Smooth muscle cell (in vitro differentiated cells): ENCODE measurements at regions not wholly inside any gene's neighbourhood (a gene's known extent, or its start where the extent isn't known, plus 50 kb on each side); places are given as distances from the start of the nearest gene placed in this dataset.

Source experiments
- DNase-seq: peaks from one replicate; lab custom pipeline; 2025; ENCODE audit not compliant: unreplicated experiment; lab: John Stamatoyannopoulos, UW
- H2AFZ ChIP-seq: fragments of 200-600 bp; sonication (generic); 2 replicates; pipeline ENCODE4 v1.6.0; 2016; ENCODE audit warnings: antibody characterized with exemption, low read depth, mild to moderate bottlenecking
- H3F3A ChIP-seq: fragments of 200-600 bp; sonication (generic); 2 replicates; pipeline ENCODE4 v1.6.0; 2017; ENCODE audit warnings: antibody characterized with exemption, low read depth
- H3K27ac ChIP-seq: fragments of 200-600 bp; sonication (generic); 2 replicates; pipeline ENCODE4 v1.5.1; 2016; ENCODE audit warnings: low read depth, mild to moderate bottlenecking
- H3K27me3 ChIP-seq: fragments of 200-600 bp; sonication (generic); 2 replicates; pipeline ENCODE4 v1.6.1; 2016; ENCODE audit warnings: low read depth, mild to moderate bottlenecking
- H3K36me3 ChIP-seq: fragments of 200-600 bp; sonication (generic); 2 replicates; pipeline ENCODE4 v1.5.1; 2016; ENCODE audit warnings: low read depth
- H3K4me1 ChIP-seq: fragments of 200-600 bp; sonication (generic); 2 replicates; pipeline ENCODE4 v1.5.1; 2016; ENCODE audit warnings: low read depth
- H3K4me2 ChIP-seq: fragments of 200-600 bp; sonication (generic); 2 replicates; pipeline ENCODE4 v1.6.0; 2016; ENCODE audit warnings: mild to moderate bottlenecking
- H3K4me3 ChIP-seq: fragments of 200-600 bp; sonication (generic); 2 replicates; pipeline ENCODE4 v1.5.1; 2016; ENCODE audit warnings: mild to moderate bottlenecking
- H3K79me2 ChIP-seq: fragments of 200-600 bp; sonication (generic); 2 replicates; pipeline ENCODE4 v1.6.0; 2016; ENCODE audit warnings: low read depth, mild to moderate bottlenecking
- H3K9ac ChIP-seq: fragments of 200-600 bp; sonication (generic); 2 replicates; pipeline ENCODE4 v1.6.0; 2016; ENCODE audit warnings: low read depth
- H3K9me3 ChIP-seq: fragments of 200-600 bp; sonication (generic); replicated peaks from 2 replicates; pipeline ENCODE4 v1.5.1; 2016; ENCODE audit warnings: low read depth
- H4K20me1 ChIP-seq: fragments of 200-600 bp; sonication (generic); 2 replicates; pipeline ENCODE4 v1.6.0; 2016; ENCODE audit warnings: low read depth
- CTCF ChIP-seq: fragments of 200-600 bp; sonication (generic); IDR thresholded peaks from 2 replicates; pipeline ENCODE4 v1.5.1; 2017; ENCODE audit warnings: borderline replicate concordance, mild to moderate bottlenecking, antibody characterized with exemption; ENCODE audit not compliant: insufficient read depth, poor library complexity, severe bottlenecking
- WGBS: methylation state at CpG from one replicate; pipeline ENCODE4 v1.1.7; 2016; ENCODE audit warnings: low lambda C conversion rate; 5-methylcytosine and 5-hydroxymethylcytosine counted together

- H3K4me3 ChIP-seq = no peak overlapping the region
- no peak overlapping the region for H3K27ac ChIP-seq
- no peak overlapping the region for H2AFZ ChIP-seq
- no peak overlapping the region for H3K4me2 ChIP-seq
- H3F3A ChIP-seq = no peaks in the 10 kb centered on the region
- H3K36me3 ChIP-seq = no peaks in the 10 kb centered on the region
- H3K27me3 ChIP-seq = no peaks in the 10 kb centered on the region
- no peak overlapping the region for H3K9ac ChIP-seq
- H3K4me1 ChIP-seq = no peaks in the 10 kb centered on the region
- no peak for DNase-seq
- TF ChIP-seq CTCF = no peak
- no peaks in the 10 kb centered on the region for H4K20me1 ChIP-seq
- no peaks in the 10 kb centered on the region for H3K79me2 ChIP-seq
- H3K9me3 ChIP-seq = no peaks in the 10 kb centered on the region
Measured at GRCh38 chr4:136392576-136392975, 1139.7 kb downstream of the PCDH18 start.

- WGBS = 94% methylated on average over 1 of the region's 1 CpG
- Histone ChIP-seq H3K4me3 (no peak overlapping the region), H2AFZ (no peak overlapping the region), H3K4me2 (no peak overlapping the region), H3K36me3 (no peaks in the 10 kb centered on the region), H3K27ac (no peak overlapping the region), H4K20me1 (no peaks in the 10 kb centered on the region), H3K9ac (no peak overlapping the region), H3K4me1 (no peaks in the 10 kb centered on the region), H3F3A (no peaks in the 10 kb centered on the region), H3K27me3 (no peaks in the 10 kb centered on the region), H3K79me2 (no peaks in the 10 kb centered on the region), H3K9me3 (no peaks in the 10 kb centered on the region)
- DNase-seq = no peak
- no peak for TF ChIP-seq CTCF
Measured at GRCh38 chr4:136390824-136391223, 1141.5 kb downstream of the PCDH18 start.

- DNase-seq = no peak
- WGBS = 47% methylated on average over 1 of the region's 1 CpG
- no peaks in the 10 kb centered on the region for H4K20me1 ChIP-seq
- H3K4me3 ChIP-seq = no peak overlapping the region
- no peaks in the 10 kb centered on the region for H3K79me2 ChIP-seq
- H2AFZ ChIP-seq = no peak overlapping the region
- no peak overlapping the region for H3K9ac ChIP-seq
- H3K4me1 ChIP-seq = no peaks in the 10 kb centered on the region
- H3K27ac ChIP-seq = no peak overlapping the region
- no peaks in the 10 kb centered on the region for H3K36me3 ChIP-seq
- H3K9me3 ChIP-seq = no peaks in the 10 kb centered on the region
- H3K4me2 ChIP-seq = no peak overlapping the region
- no peak for TF ChIP-seq CTCF
- H3F3A ChIP-seq = no peaks in the 10 kb centered on the region
- no peaks in the 10 kb centered on the region for H3K27me3 ChIP-seq
Measured at GRCh38 chr4:136383082-136383481, 1149.2 kb downstream of the PCDH18 start.

GRCh38 chr4:136371231-136371630 lies 1161.1 kb downstream of the PCDH18 start:
- Histone ChIP-seq H3K36me3 (no peaks in the 10 kb centered on the region), H3F3A (no peaks in the 10 kb centered on the region), H3K4me2 (no peak overlapping the region), H3K79me2 (no peaks in the 10 kb centered on the region), H4K20me1 (no peaks in the 10 kb centered on the region), H3K9me3 (no peaks in the 10 kb centered on the region), H3K4me3 (no peak overlapping the region), H3K27me3 (no peaks in the 10 kb centered on the region), H3K27ac (no peak overlapping the region), H2AFZ (no peak overlapping the region), H3K4me1 (no peaks in the 10 kb centered on the region), H3K9ac (no peak overlapping the region)
- DNase-seq = no peak
- TF ChIP-seq CTCF = no peak
- WGBS = 87% methylated on average over 2 of the region's 2 CpGs
